Karpas-422 (cell line): ENCODE measurements at regions not wholly inside any gene's neighbourhood (a gene's known extent, or its start where the extent isn't known, plus 50 kb on each side); places are given as distances from the start of the nearest gene placed in this dataset.

ENCODE experiments used
- DNase-seq: peaks from one replicate; pipeline ENCODE4 v3.0.0-alpha.2; 2015
- H2AFZ ChIP-seq: fragments of 200-600 bp; sonication (generic); 2 replicates; pipeline ENCODE4 v1.6.1; 2014; ENCODE audit warnings: antibody characterized with exemption, low read length, mixed read lengths
- H3K27ac ChIP-seq: fragments of 200-600 bp; sonication (generic); 2 replicates; pipeline ENCODE4 v1.5.1; 2014; ENCODE audit warnings: mild to moderate bottlenecking, low read length, moderate library complexity
- H3K27me3 ChIP-seq: fragments of 200-600 bp; sonication (generic); 2 replicates; pipeline ENCODE4 v1.6.1; 2014; ENCODE audit warnings: low read length, mixed read lengths
- H3K36me3 ChIP-seq: fragments of 200-600 bp; sonication (generic); 2 replicates; pipeline ENCODE4 v1.6.1; 2014; ENCODE audit warnings: low read length, mixed read lengths; ENCODE audit not compliant: insufficient read depth
- H3K4me1 ChIP-seq: fragments of 200-600 bp; sonication (generic); 2 replicates; pipeline ENCODE4 v1.6.1; 2014; ENCODE audit warnings: mild to moderate bottlenecking, low read length, mixed read lengths
- H3K4me2 ChIP-seq: fragments of 200-600 bp; sonication (generic); 2 replicates; pipeline ENCODE4 v1.6.1; 2014; ENCODE audit warnings: low read length, low read depth, mild to moderate bottlenecking; ENCODE audit not compliant: poor library complexity, severe bottlenecking
- H3K4me3 ChIP-seq: fragments of 200-600 bp; sonication (generic); 2 replicates; pipeline ENCODE4 v1.5.1; 2014; ENCODE audit warnings: mild to moderate bottlenecking, antibody characterized with exemption, low read length, mixed read lengths
- H3K79me2 ChIP-seq: fragments of 200-600 bp; sonication (generic); 2 replicates; pipeline ENCODE4 v1.6.1; 2014; ENCODE audit warnings: mild to moderate bottlenecking, low read length, mixed read lengths
- H3K9ac ChIP-seq: fragments of 200-600 bp; sonication (generic); 2 replicates; pipeline ENCODE4 v1.6.0; 2014; ENCODE audit warnings: low read length
- H3K9me2 ChIP-seq: fragments of 200-600 bp; sonication (generic), shearing (Covaris generic); replicated peaks from 2 replicates; pipeline ENCODE4 v1.6.0; 2014; ENCODE audit warnings: mild to moderate bottlenecking, low read length, moderate library complexity; ENCODE audit not compliant: insufficient read depth
- H3K9me3 ChIP-seq: fragments of 300-700, 200-600 bp; sonication (generic); 2 replicates; pipeline ENCODE4 v1.6.1; 2014; ENCODE audit warnings: low read length, mixed read lengths
- H4K20me1 ChIP-seq: fragments of 200-600 bp; sonication (generic); 2 replicates; pipeline ENCODE4 v1.6.1; 2014; ENCODE audit warnings: mild to moderate bottlenecking, antibody characterized with exemption, low read length, low read depth; ENCODE audit not compliant: insufficient read depth

DNA sequence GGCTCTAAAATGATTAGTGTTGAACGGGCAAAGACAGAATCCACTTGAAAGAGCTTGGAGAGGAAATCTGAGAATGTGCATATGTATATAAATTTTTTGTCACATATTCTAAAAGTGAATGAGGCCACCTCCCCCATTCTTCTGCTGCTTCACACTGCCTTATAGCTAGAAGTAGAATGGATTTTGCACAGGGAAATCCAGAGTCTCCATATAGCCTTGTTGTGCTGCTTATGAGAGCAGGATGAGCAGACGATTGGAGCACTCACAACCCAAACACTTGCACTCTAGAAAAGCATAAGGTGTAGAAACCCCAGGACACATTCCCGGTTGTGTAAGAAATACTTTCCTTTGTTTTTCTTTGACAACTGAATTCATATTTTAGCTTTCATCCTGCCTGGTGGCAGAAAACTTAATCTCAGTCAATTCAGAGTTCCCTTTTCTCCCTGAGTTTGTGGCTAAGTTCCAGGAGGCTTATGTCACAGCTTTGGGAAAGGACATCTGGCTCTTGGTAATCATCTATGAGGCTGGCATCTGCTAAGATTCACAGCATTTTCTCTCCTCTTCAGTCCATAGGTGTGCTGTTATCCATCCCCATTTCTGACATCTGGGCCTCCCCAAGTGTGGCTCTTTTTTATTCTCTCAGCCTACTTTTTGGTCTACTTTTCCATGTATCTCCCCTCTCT, 188.4 kb upstream of the PFN2 start:
- Histone ChIP-seq H3K79me2 (no peaks in the 10 kb centered on the region), H3K27ac (no peak overlapping the region), H2AFZ (no peak overlapping the region), H3K9me3 (no peaks in the 10 kb centered on the region), H3K4me1 (no peaks in the 10 kb centered on the region), H3K4me2 (no peak overlapping the region), H3K36me3 (no peaks in the 10 kb centered on the region), H3K4me3 (no peak overlapping the region), H3K9ac (no peak overlapping the region), H4K20me1 (no peaks in the 10 kb centered on the region), H3K27me3 (no peaks in the 10 kb centered on the region), H3K9me2 (no peaks in the 10 kb centered on the region)
- no peak for DNase-seq

GRCh38 chr3:150152567-150152966, 181.9 kb upstream of the PFN2 start:
- Histone ChIP-seq H3K9me3 (no peaks in the 10 kb centered on the region), H3K27me3 (0 out of 2 replicates have a peak, but pooled peaks cover 2% of the 10 kb centered on the region), H3K4me2 (no peak overlapping the region), H3K9me2 (no peaks in the 10 kb centered on the region), H3K36me3 (no peaks in the 10 kb centered on the region), H2AFZ (no peak overlapping the region), H3K79me2 (no peaks in the 10 kb centered on the region), H4K20me1 (no peaks in the 10 kb centered on the region), H3K9ac (no peak overlapping the region), H3K27ac (no peak overlapping the region), H3K4me1 (peaks cover 8% of the 10 kb centered on the region), H3K4me3 (no peak overlapping the region)
- no peak for DNase-seq

DNA sequence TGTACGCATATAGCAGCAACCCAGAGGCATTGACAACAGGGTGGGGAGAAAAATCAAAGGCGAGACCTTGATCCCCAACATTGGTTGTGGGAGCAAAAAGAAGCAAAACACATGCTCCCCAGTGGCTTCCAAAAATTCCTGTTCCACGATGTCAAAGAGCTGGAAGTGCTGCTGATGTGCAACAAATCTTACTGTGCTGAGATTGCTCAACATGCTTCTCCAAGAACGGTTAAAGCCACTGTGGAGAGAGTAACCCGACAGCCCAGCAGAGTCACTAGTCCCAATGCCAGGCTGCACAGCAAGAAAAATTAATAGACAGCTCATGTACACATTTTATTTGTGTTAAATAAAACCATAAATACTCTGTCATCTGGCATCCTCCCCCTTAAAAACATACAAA, 179.9 kb upstream of the PFN2 start:
- no peak overlapping the region for H3K27ac ChIP-seq

GRCh38 chr3:150149651-150150051, 179.0 kb upstream of the PFN2 start:
- H3K9ac ChIP-seq = no peak overlapping the region
- no peaks in the 10 kb centered on the region for H3K9me2 ChIP-seq
- no peak overlapping the region for H2AFZ ChIP-seq
- H3K4me3 ChIP-seq = no peak overlapping the region
- H3K27me3 ChIP-seq = 0 out of 2 replicates have a peak, but pooled peaks cover 2% of the 10 kb centered on the region
- DNase-seq = no peak
- H3K4me2 ChIP-seq = no peak overlapping the region
- no peaks in the 10 kb centered on the region for H4K20me1 ChIP-seq
- H3K4me1 ChIP-seq = peaks cover 24% of the 10 kb centered on the region
- H3K79me2 ChIP-seq = no peaks in the 10 kb centered on the region
- no peaks in the 10 kb centered on the region for H3K36me3 ChIP-seq
- H3K9me3 ChIP-seq = no peaks in the 10 kb centered on the region
- no peak overlapping the region for H3K27ac ChIP-seq

More for the DNA sequence above, 179.9 kb upstream of the PFN2 start:
- DNase-seq = no peak
- no peak overlapping the region for H3K4me3 ChIP-seq
- no peak overlapping the region for H2AFZ ChIP-seq
- H3K36me3 ChIP-seq = no peaks in the 10 kb centered on the region
- no peaks in the 10 kb centered on the region for H3K9me2 ChIP-seq
- no peaks in the 10 kb centered on the region for H3K9me3 ChIP-seq
- no peak overlapping the region for H3K9ac ChIP-seq
- no peak overlapping the region for H3K4me2 ChIP-seq
- H3K27me3 ChIP-seq = 0 out of 2 replicates have a peak, but pooled peaks cover 2% of the 10 kb centered on the region
- H3K79me2 ChIP-seq = no peaks in the 10 kb centered on the region
- H3K4me1 ChIP-seq = peaks cover 14% of the 10 kb centered on the region
- H4K20me1 ChIP-seq = no peaks in the 10 kb centered on the region

- H3K9ac ChIP-seq = no peak overlapping the region
- H4K20me1 ChIP-seq = no peaks in the 10 kb centered on the region
- H3K9me3 ChIP-seq = no peaks in the 10 kb centered on the region
- 0 out of 2 replicates have a peak, but pooled peaks cover 2% of the 10 kb centered on the region for H3K27me3 ChIP-seq
- no peaks in the 10 kb centered on the region for H3K9me2 ChIP-seq
- no peaks in the 10 kb centered on the region for H3K36me3 ChIP-seq
- H3K4me1 ChIP-seq = peaks cover 35% of the 10 kb centered on the region
- no peak overlapping the region for H3K4me3 ChIP-seq
- H2AFZ ChIP-seq = no peak overlapping the region
- H3K79me2 ChIP-seq = no peaks in the 10 kb centered on the region
- H3K4me2 ChIP-seq = no peak overlapping the region
- H3K27ac ChIP-seq = no peak overlapping the region
- DNase-seq = no peak
These were observed 177.5 kb upstream of the PFN2 start for GRCh38 chr3:150148227-150148626.

DNA sequence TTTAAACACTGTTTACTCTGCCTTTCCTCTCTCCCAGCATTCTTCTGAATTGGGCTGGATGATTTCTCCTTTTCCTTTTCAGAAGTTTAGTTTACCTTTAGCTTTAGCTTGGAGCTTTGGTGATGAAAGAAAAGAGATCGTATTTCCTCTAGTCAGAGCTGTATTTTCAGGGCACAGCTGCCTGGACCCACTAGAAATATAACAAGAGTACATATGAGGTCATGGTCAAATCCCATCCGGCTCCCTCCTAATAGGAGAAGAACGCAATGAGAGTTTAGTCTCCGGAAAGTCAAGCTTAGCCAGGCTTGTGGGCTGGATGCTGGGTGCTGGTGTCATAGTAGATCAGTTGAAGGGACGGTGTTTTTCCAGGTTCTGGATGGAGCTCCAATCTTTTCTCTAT, 177.1 kb upstream of the PFN2 start:
- Histone ChIP-seq H2AFZ (no peak overlapping the region), H3K36me3 (no peaks in the 10 kb centered on the region), H3K4me1 (peaks cover 35% of the 10 kb centered on the region), H3K4me3 (no peak overlapping the region), H3K9me3 (no peaks in the 10 kb centered on the region), H3K79me2 (no peaks in the 10 kb centered on the region), H3K9me2 (no peaks in the 10 kb centered on the region), H3K27me3 (0 out of 2 replicates have a peak, but pooled peaks cover 2% of the 10 kb centered on the region), H3K9ac (no peak overlapping the region), H3K4me2 (no peak overlapping the region), H4K20me1 (no peaks in the 10 kb centered on the region), H3K27ac (no peak overlapping the region)
- DNase-seq = no peak

DNA sequence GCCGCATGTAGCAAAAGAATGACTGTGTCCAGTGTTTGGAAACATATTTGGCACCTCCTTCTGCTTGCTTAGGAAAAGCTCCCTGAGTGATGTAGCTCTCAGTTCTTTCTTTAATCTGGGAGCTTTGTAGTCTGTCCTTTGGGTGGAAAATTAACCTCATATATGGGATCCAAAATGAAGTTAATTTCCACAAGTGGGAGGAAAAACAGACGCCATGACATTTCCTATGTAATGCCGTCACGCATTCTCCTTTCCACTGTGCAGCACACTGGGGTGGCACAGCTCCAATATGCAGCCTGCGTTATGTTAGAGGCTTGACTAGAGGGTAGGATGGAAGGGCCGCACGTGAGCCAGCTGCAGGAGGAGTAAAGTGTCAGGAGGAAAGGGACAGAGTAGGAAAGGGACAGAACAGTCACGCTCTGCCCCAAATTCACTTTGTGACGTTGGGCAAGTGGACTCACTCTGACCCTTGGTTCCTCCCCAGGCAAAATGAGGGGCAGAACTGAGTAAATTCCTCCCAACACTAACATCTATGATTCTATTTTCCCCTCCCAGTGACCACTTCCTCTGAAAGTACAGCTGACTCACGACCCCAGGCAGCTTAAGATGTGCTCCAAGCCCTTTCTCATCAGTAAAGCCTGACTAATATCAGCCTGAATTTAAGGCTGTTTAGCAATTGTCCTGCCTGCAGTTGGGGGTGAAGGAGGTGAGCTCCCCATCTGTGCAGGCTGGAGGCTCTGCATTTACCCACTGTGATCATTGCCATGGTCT, 176.5 kb upstream of the PFN2 start:
- H3K79me2 ChIP-seq = no peaks in the 10 kb centered on the region
- no peaks in the 10 kb centered on the region for H3K9me3 ChIP-seq
- H3K36me3 ChIP-seq = no peaks in the 10 kb centered on the region
- no peak for DNase-seq
- no peak overlapping the region for H3K4me2 ChIP-seq
- H3K27ac ChIP-seq = no peak overlapping the region
- no peak overlapping the region for H2AFZ ChIP-seq
- no peaks in the 10 kb centered on the region for H4K20me1 ChIP-seq
- H3K9ac ChIP-seq = no peak overlapping the region
- no peaks in the 10 kb centered on the region for H3K9me2 ChIP-seq
- H3K27me3 ChIP-seq = no peaks in the 10 kb centered on the region
- no peak overlapping the region for H3K4me3 ChIP-seq
- peaks cover 35% of the 10 kb centered on the region for H3K4me1 ChIP-seq

GRCh38 chr3:150145659-150146058, 175.0 kb upstream of the PFN2 start:
- no peaks in the 10 kb centered on the region for H3K36me3 ChIP-seq
- no peaks in the 10 kb centered on the region for H3K9me3 ChIP-seq
- H4K20me1 ChIP-seq = no peaks in the 10 kb centered on the region
- no peak overlapping the region for H2AFZ ChIP-seq
- no peak overlapping the region for H3K4me3 ChIP-seq
- peaks cover 42% of the 10 kb centered on the region for H3K4me1 ChIP-seq
- H3K79me2 ChIP-seq = no peaks in the 10 kb centered on the region
- no peak overlapping the region for H3K4me2 ChIP-seq
- H3K9me2 ChIP-seq = no peaks in the 10 kb centered on the region
- DNase-seq = no peak
- H3K27me3 ChIP-seq = no peaks in the 10 kb centered on the region
- no peak overlapping the region for H3K9ac ChIP-seq
- no peak overlapping the region for H3K27ac ChIP-seq
